ENCODE measurements at regions not wholly inside any gene's neighbourhood (a gene's known extent, or its start where the extent isn't known, plus 50 kb on each side); places are given as distances from the start of the nearest gene placed in this dataset.

- Histone ChIP-seq H3K4me3 (no peak overlapping the region), H3K27me3 (no peaks in the 10 kb centered on the region), H3K4me1 (no peaks in the 10 kb centered on the region), H3K9me3 (no peaks in the 10 kb centered on the region), H3K27ac (no peak overlapping the region), H3K9ac (ENCODE audit: low read depth in 2 of 2, low read length in 2 of 2) (no peak overlapping the region), H3K36me3 (no peaks in the 10 kb centered on the region)
- no peak for DNase-seq
- no peak for TF ChIP-seq CTCF (IDR thresholded peaks at IDR 0.05)
- intact Hi-C loops (cut with DNase I) = no loop called here
Measured at GRCh38 chr5:93850311-93850710, 108.9 kb upstream of the POU5F2 start.

- intact Hi-C loops (cut with DNase I) = no loop called here
- TF ChIP-seq CTCF (IDR thresholded peaks at IDR 0.05) = no peak
Measured at GRCh38 chr5:93845376-93845775, 104.0 kb upstream of the POU5F2 start.

GRCh38 chr5:93831449-93831848 is 90.0 kb upstream of the POU5F2 start:
- H3K4me3 ChIP-seq = no peak overlapping the region
- DNase-seq = no peak
- intact Hi-C loops (cut with DNase I) = no loop called here
- no peaks in the 10 kb centered on the region for H3K4me1 ChIP-seq
- no peaks in the 10 kb centered on the region for H3K36me3 ChIP-seq
- no peaks in the 10 kb centered on the region for H3K27me3 ChIP-seq
- H3K9me3 ChIP-seq = no peaks in the 10 kb centered on the region
- no peak overlapping the region for H3K9ac ChIP-seq (ENCODE audit: low read depth in 2 of 2, low read length in 2 of 2)
- no peak overlapping the region for H3K27ac ChIP-seq
- no peak for TF ChIP-seq CTCF (IDR thresholded peaks at IDR 0.05)

More at GRCh38 chr5:93845376-93845775, 104.0 kb upstream of the POU5F2 start:
- Histone ChIP-seq H3K9ac (ENCODE audit: low read depth in 2 of 2, low read length in 2 of 2) (no peak overlapping the region), H3K9me3 (no peaks in the 10 kb centered on the region), H3K36me3 (no peaks in the 10 kb centered on the region), H3K27me3 (no peaks in the 10 kb centered on the region), H3K4me3 (no peak overlapping the region), H3K27ac (no peak overlapping the region), H3K4me1 (no peaks in the 10 kb centered on the region)
- no peak for DNase-seq

DNA sequence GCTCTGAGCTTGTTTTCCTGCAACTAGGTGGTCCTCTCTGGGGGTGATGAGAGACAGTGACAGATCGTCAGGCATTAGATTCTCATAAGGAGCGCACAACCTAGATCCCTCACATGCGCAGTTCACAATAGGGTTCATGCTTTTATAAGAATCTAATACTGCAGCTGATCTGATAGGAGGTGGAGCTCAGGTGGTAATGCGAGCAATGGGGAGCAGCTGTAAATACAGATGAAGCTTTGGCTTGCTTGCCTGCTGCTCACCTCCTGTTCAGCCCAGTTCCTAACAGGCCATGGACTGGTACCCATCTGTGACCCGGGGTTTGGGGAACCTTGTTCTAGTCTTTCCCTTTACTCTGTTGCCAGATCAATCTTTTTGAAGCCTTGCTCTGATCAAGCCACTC is 89.5 kb upstream of the POU5F2 start:
- no peaks in the 10 kb centered on the region for H3K36me3 ChIP-seq
- H3K27me3 ChIP-seq = no peaks in the 10 kb centered on the region
- intact Hi-C loops (cut with DNase I) = no loop called here
- H3K4me3 ChIP-seq = no peak overlapping the region
- no peak for DNase-seq
- no peak for TF ChIP-seq CTCF (IDR thresholded peaks at IDR 0.05)
- H3K27ac ChIP-seq = no peak overlapping the region
- H3K4me1 ChIP-seq = no peaks in the 10 kb centered on the region
- H3K9me3 ChIP-seq = no peaks in the 10 kb centered on the region
- no peak overlapping the region for H3K9ac ChIP-seq (ENCODE audit: low read depth in 2 of 2, low read length in 2 of 2)

DNA sequence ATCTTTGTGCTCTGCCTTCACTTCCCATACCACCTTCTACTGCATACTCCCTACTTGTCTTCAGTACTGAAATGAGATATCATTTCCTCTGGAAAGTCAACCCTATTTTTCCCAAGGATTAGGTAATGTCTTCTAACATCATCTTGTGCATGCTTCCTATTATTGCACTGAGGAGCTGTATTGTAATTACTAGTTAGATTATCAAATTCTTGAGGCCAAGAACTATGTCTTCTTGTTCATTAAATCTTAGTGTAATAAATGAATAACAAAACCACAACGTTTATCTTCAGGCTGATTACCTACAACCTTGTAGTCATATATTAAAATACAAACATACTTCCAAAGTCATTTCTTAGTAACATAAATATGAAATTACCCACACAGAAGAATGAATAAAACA is 87.9 kb upstream of the POU5F2 start:
- no peaks in the 10 kb centered on the region for H3K36me3 ChIP-seq
- H3K9me3 ChIP-seq = no peaks in the 10 kb centered on the region
- DNase-seq = no peak
- TF ChIP-seq CTCF (IDR thresholded peaks at IDR 0.05) = no peak
- no peak overlapping the region for H3K27ac ChIP-seq
- intact Hi-C loops (cut with DNase I) = no loop called here
- no peaks in the 10 kb centered on the region for H3K27me3 ChIP-seq
- no peak overlapping the region for H3K4me3 ChIP-seq
- no peaks in the 10 kb centered on the region for H3K4me1 ChIP-seq
- H3K9ac ChIP-seq (ENCODE audit: low read depth in 2 of 2, low read length in 2 of 2) = no peak overlapping the region

All from colonic mucosa (tissue), 4 donors.